HG03039 (cell line): ENCODE measurements at regions not wholly inside any gene's neighbourhood (a gene's known extent, or its start where the extent isn't known, plus 50 kb on each side); places are given as distances from the start of the nearest gene placed in this dataset.

ENCODE experiments used
- ATAC-seq: cut with Tn5 transposase; IDR thresholded peaks from one replicate; pipeline ENCODE4 v1.9.1; 2021; ENCODE audit warnings: mild to moderate bottlenecking, moderate library complexity; ENCODE audit not compliant: unreplicated experiment

GRCh38 chr6:4620284-4621151, 155.7 kb upstream of the CDYL start:
- no peak for ATAC-seq

GRCh38 chr6:4616311-4616710, 159.9 kb upstream of the CDYL start:
- ATAC-seq, result no peak

- ATAC-seq, result no peak
These were observed 160.3 kb upstream of the CDYL start for GRCh38 chr6:4615891-4616290.

- ATAC-seq, result no peak
These were observed 161.0 kb upstream of the CDYL start for GRCh38 chr6:4615231-4615630.

GRCh38 chr6:4614637-4615036, 161.6 kb upstream of the CDYL start:
- no peak for ATAC-seq

- no peak for ATAC-seq
These were observed 162.4 kb upstream of the CDYL start for GRCh38 chr6:4613795-4614194.

GRCh38 chr6:4613381-4613780, 162.8 kb upstream of the CDYL start:
- no peak for ATAC-seq

GRCh38 chr6:4612636-4613171, 163.5 kb upstream of the CDYL start:
- ATAC-seq, result no peak

- no peak for ATAC-seq
These were observed 164.6 kb upstream of the CDYL start for GRCh38 chr6:4611429-4612129.

- no peak for ATAC-seq
These were observed 165.9 kb upstream of the CDYL start for GRCh38 chr6:4610256-4610655.

GRCh38 chr6:4608361-4609115, 167.7 kb upstream of the CDYL start:
- ATAC-seq, result no peak

- ATAC-seq, result no peak
These were observed 168.4 kb upstream of the CDYL start for GRCh38 chr6:4607793-4608192.

- no peak for ATAC-seq
These were observed 169.1 kb upstream of the CDYL start for GRCh38 chr6:4606821-4607704.

- ATAC-seq, result no peak
These were observed 170.2 kb upstream of the CDYL start for GRCh38 chr6:4606016-4606415.

GRCh38 chr6:4603856-4604369, 172.3 kb upstream of the CDYL start:
- ATAC-seq, result no peak

- no peak for ATAC-seq
These were observed 172.9 kb upstream of the CDYL start for GRCh38 chr6:4603291-4603690.

- no peak for ATAC-seq
These were observed 176.3 kb upstream of the CDYL start for GRCh38 chr6:4599924-4600323.

GRCh38 chr6:4598384-4598995, 177.7 kb upstream of the CDYL start:
- ATAC-seq, result no peak

GRCh38 chr6:4593951-4594350, 182.3 kb upstream of the CDYL start:
- ATAC-seq, result no peak

GRCh38 chr6:4592026-4592425, 184.2 kb upstream of the CDYL start:
- no peak for ATAC-seq
